OCI-LY1 (cell line): ENCODE measurements at regions not wholly inside any gene's neighbourhood (a gene's known extent, or its start where the extent isn't known, plus 50 kb on each side); places are given as distances from the start of the nearest gene placed in this dataset.

Experiments
- H2AFZ ChIP-seq: fragments of 200-600 bp; sonication (generic), shearing (Covaris generic); 2 replicates; pipeline ENCODE4 v1.6.0; 2014; ENCODE audit warnings: antibody characterized with exemption, mild to moderate bottlenecking, low read length
- H3F3A ChIP-seq: fragments of 200-600 bp; sonication (generic), shearing (Covaris generic); 2 replicates; pipeline ENCODE4 v1.6.0; 2014; ENCODE audit warnings: mild to moderate bottlenecking, antibody characterized with exemption, low read length, moderate library complexity; ENCODE audit not compliant: insufficient read depth
- H3K27ac ChIP-seq: fragments of 200-600 bp; sonication (generic); 2 replicates; pipeline ENCODE4 v1.5.1; 2014; ENCODE audit warnings: low read length, mixed run types, mild to moderate bottlenecking, low read depth; ENCODE audit not compliant: poor library complexity, severe bottlenecking
- H3K27me3 ChIP-seq: fragments of 200-600 bp; sonication (generic); 2 replicates; pipeline ENCODE4 v1.6.0; 2014; ENCODE audit warnings: antibody characterized with exemption, mild to moderate bottlenecking, low read length, moderate library complexity; ENCODE audit not compliant: insufficient read depth
- H3K36me3 ChIP-seq: fragments of 200-600 bp; sonication (generic); 2 replicates; pipeline ENCODE4 v1.6.1; 2014; ENCODE audit warnings: mild to moderate bottlenecking, antibody characterized with exemption, low read length, moderate library complexity, mixed read lengths; ENCODE audit not compliant: insufficient read depth
- H3K4me1 ChIP-seq: fragments of 200-600 bp; sonication (generic); 2 replicates; pipeline ENCODE4 v1.5.1; 2014; ENCODE audit warnings: mild to moderate bottlenecking, low read length, moderate library complexity; ENCODE audit not compliant: insufficient read depth, severe bottlenecking
- H3K4me2 ChIP-seq: fragments of 200-600 bp; sonication (generic), shearing (Covaris generic); 2 replicates; pipeline ENCODE4 v1.6.1; 2014; ENCODE audit warnings: low read length
- H3K4me3 ChIP-seq: fragments of 200-600 bp; sonication (generic); 2 replicates; pipeline ENCODE4 v1.5.1; 2014; ENCODE audit warnings: low read length, low read depth, mild to moderate bottlenecking, mixed read lengths; ENCODE audit not compliant: poor library complexity, severe bottlenecking
- H3K79me2 ChIP-seq: fragments of 200-600 bp; shearing (Covaris generic); 2 replicates; pipeline ENCODE4 v1.6.1; 2016; ENCODE audit warnings: mixed run types, low read length, mixed read lengths; ENCODE audit not compliant: insufficient read depth
- H3K9ac ChIP-seq: fragments of 200-600 bp; sonication (generic), shearing (Covaris generic); 2 replicates; pipeline ENCODE4 v1.6.1; 2014; ENCODE audit warnings: mild to moderate bottlenecking, low read length, mixed read lengths
- H3K9me2 ChIP-seq: fragments of 200-600 bp; sonication (generic), shearing (Covaris generic); 2 replicates; pipeline ENCODE4 v1.6.1; 2014; ENCODE audit warnings: low read depth, mild to moderate bottlenecking, low read length, mixed read lengths
- H3K9me3 ChIP-seq: fragments of 200-600 bp; shearing (Covaris generic); 2 replicates; pipeline ENCODE4 v1.6.1; 2014; ENCODE audit warnings: low read length, mixed read lengths
- H4K20me1 ChIP-seq: fragments of 200-600 bp; sonication (generic), shearing (Covaris generic); 2 replicates; pipeline ENCODE4 v1.6.0; 2016; ENCODE audit warnings: mild to moderate bottlenecking, low read length; ENCODE audit not compliant: insufficient read depth
- EZH2 ChIP-seq: fragments of 200-600 bp; sonication (generic), shearing (Covaris generic); IDR thresholded peaks from 2 replicates; pipeline ENCODE4 v1.8.0; 2017; ENCODE audit warnings: borderline replicate concordance, mixed run types, mild to moderate bottlenecking, antibody characterized with exemption, low read length, moderate library complexity, mixed read lengths
- TF ChIP-seq, protein P1 (sequence below): fragments of 200-600 bp; sonication (generic), shearing (Covaris generic); IDR thresholded peaks from 2 replicates; pipeline ENCODE4 v1.5.1; 2017; ENCODE audit warnings: mild to moderate bottlenecking, antibody characterized with exemption, low read length, moderate library complexity, mixed read lengths

DNA sequence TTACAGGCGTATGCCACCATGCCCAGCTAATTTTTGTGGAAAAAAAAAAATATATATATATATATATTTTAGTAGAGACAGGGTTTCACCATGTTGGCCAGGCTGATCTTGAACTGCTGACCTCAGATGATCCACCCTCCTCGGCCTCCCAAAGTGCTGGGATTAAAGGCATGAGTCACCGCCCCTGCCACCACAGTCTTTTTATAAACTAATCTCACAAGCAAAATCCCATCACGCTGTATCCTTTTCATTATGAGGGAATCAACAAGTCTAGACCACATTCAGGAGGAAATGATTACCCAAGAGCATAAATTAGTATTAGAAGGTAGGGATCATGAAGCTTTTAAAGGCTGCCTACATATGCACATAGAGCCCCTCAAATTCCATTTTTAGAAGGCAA, 210.6 kb upstream of the NBEA start:
- Histone ChIP-seq H3K9me3 (no peaks in the 10 kb centered on the region), H3K9me2 (no peaks in the 10 kb centered on the region), H3K36me3 (no peaks in the 10 kb centered on the region), H3K79me2 (no peaks in the 10 kb centered on the region), H3K4me1 (no peaks in the 10 kb centered on the region), H3K4me2 (no peak overlapping the region), H3K27ac (no peak overlapping the region), H3K4me3 (no peak overlapping the region), H3K9ac (no peak overlapping the region), H2AFZ (no peak overlapping the region), H4K20me1 (no peaks in the 10 kb centered on the region), H3F3A (no peaks in the 10 kb centered on the region), H3K27me3 (no peaks in the 10 kb centered on the region)
- TF ChIP-seq, protein P1, sequence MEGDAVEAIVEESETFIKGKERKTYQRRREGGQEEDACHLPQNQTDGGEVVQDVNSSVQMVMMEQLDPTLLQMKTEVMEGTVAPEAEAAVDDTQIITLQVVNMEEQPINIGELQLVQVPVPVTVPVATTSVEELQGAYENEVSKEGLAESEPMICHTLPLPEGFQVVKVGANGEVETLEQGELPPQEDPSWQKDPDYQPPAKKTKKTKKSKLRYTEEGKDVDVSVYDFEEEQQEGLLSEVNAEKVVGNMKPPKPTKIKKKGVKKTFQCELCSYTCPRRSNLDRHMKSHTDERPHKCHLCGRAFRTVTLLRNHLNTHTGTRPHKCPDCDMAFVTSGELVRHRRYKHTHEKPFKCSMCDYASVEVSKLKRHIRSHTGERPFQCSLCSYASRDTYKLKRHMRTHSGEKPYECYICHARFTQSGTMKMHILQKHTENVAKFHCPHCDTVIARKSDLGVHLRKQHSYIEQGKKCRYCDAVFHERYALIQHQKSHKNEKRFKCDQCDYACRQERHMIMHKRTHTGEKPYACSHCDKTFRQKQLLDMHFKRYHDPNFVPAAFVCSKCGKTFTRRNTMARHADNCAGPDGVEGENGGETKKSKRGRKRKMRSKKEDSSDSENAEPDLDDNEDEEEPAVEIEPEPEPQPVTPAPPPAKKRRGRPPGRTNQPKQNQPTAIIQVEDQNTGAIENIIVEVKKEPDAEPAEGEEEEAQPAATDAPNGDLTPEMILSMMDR = no peak
- no peak for TF ChIP-seq EZH2

DNA sequence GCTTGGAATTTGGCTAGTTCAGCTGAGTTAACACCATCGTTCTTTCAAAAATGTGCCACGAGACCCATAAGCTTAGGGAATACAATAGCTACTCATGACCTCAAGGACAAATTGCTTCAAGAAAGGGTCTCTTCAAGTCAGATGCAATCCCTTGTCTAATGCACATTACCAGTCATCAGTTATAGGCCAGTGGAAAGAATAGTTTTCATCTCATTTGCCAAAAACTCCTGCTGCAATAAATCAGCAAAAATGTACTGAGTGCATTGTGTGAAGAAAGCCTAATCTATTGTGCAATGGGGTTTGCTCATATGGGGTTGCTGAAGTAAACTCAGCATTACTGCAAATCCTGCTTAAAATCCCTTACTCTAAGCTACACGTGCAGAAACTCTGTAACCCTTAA, 208.3 kb upstream of the NBEA start:
- Histone ChIP-seq H3K79me2 (no peaks in the 10 kb centered on the region), H3K9ac (no peak overlapping the region), H3K4me2 (no peak overlapping the region), H3K9me2 (no peaks in the 10 kb centered on the region), H3F3A (no peaks in the 10 kb centered on the region), H3K27ac (no peak overlapping the region), H3K9me3 (no peaks in the 10 kb centered on the region), H2AFZ (no peak overlapping the region), H3K4me1 (no peaks in the 10 kb centered on the region), H3K36me3 (no peaks in the 10 kb centered on the region), H3K4me3 (no peak overlapping the region), H3K27me3 (no peaks in the 10 kb centered on the region), H4K20me1 (no peaks in the 10 kb centered on the region)
- no peak for TF ChIP-seq EZH2
- TF ChIP-seq, protein P1 = no peak

DNA sequence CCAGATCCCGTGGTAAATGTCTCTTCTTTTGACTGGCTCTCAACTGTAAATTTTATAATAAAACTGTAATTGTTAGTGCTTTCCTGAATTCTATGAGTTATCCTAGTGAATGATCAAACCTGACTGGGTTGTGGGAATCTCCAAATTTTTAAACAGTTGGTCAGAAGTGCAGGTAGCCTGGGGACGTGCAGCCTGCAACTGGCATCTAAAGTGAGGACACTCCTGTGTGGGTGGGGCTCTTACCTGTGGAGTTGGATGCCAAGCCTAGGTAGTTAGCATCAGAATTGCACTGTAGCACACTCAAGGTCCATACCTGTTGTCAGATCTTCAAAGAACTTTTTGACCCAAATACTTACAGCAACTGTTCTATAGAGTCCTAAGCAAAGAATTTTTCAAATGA, 207.1 kb upstream of the NBEA start:
- Histone ChIP-seq H3F3A (no peaks in the 10 kb centered on the region), H3K36me3 (no peaks in the 10 kb centered on the region), H2AFZ (no peak overlapping the region), H3K4me1 (no peaks in the 10 kb centered on the region), H3K27ac (no peak overlapping the region), H3K27me3 (no peaks in the 10 kb centered on the region), H3K9ac (no peak overlapping the region), H4K20me1 (no peaks in the 10 kb centered on the region), H3K4me2 (no peak overlapping the region), H3K9me2 (no peaks in the 10 kb centered on the region), H3K79me2 (no peaks in the 10 kb centered on the region), H3K4me3 (no peak overlapping the region), H3K9me3 (no peaks in the 10 kb centered on the region)
- TF ChIP-seq, protein P1 = no peak
- TF ChIP-seq EZH2 = no peak
